Renal pelvis (tissue), 1 donor: ENCODE measurements at regions not wholly inside any gene's neighbourhood (a gene's known extent, or its start where the extent isn't known, plus 50 kb on each side); places are given as distances from the start of the nearest gene placed in this dataset.
"Not testable (repeated sequence)": the region's sequence is repeated elsewhere in the genome, so short reads cannot be mapped to it uniquely, and the experiment has no call there.

Experiments
- DNase-seq: peaks from one replicate; pipeline ENCODE4 v3.0.0-alpha.2; 2013

- DNase-seq: no peak
These were observed 348.4 kb upstream of the MTPN start for GRCh38 chr7:136325578-136325977.

GRCh38 chr7:136325027-136325426 lies 347.9 kb upstream of the MTPN start:
- DNase-seq: no peak

GRCh38 chr7:136324073-136324704 lies 347.0 kb upstream of the MTPN start:
- no peak for DNase-seq

GRCh38 chr7:136312592-136312991 lies 335.4 kb upstream of the MTPN start:
- DNase-seq: no peak

GRCh38 chr7:136309407-136309806 lies 332.2 kb upstream of the MTPN start:
- DNase-seq: no peak

- no peak for DNase-seq
These were observed 331.1 kb upstream of the MTPN start for GRCh38 chr7:136308230-136308629.

- DNase-seq: no peak
These were observed 326.0 kb upstream of the MTPN start for GRCh38 chr7:136303162-136303561.

- no peak for DNase-seq
These were observed 324.9 kb upstream of the MTPN start for GRCh38 chr7:136302049-136302448.

- no peak for DNase-seq
These were observed 317.8 kb upstream of the MTPN start for GRCh38 chr7:136294977-136295376.

GRCh38 chr7:136293841-136294391 lies 316.8 kb upstream of the MTPN start:
- no peak for DNase-seq

- DNase-seq: no peak
These were observed 316.1 kb upstream of the MTPN start for GRCh38 chr7:136293272-136293671.

GRCh38 chr7:136292365-136292764 lies 315.2 kb upstream of the MTPN start:
- no peak for DNase-seq

GRCh38 chr7:136290351-136290750 lies 313.2 kb upstream of the MTPN start:
- DNase-seq: peak; percentile 59

GRCh38 chr7:136278057-136278456 lies 300.9 kb upstream of the MTPN start:
- DNase-seq: no peak

GRCh38 chr7:136275794-136276193 lies 298.6 kb upstream of the MTPN start:
- DNase-seq: no peak

GRCh38 chr7:136274636-136275345 lies 297.6 kb upstream of the MTPN start:
- no peak for DNase-seq

GRCh38 chr7:136272934-136273333 lies 295.8 kb upstream of the MTPN start:
- DNase-seq: no peak

GRCh38 chr7:136267822-136268221 lies 290.7 kb upstream of the MTPN start:
- no peak for DNase-seq

GRCh38 chr7:136266457-136266856 lies 289.3 kb upstream of the MTPN start:
- no peak for DNase-seq

GRCh38 chr7:136264304-136264703 lies 287.1 kb upstream of the MTPN start:
- not testable (repeated sequence) for DNase-seq

GRCh38 chr7:136263112-136263860 lies 286.1 kb upstream of the MTPN start:
- not testable (repeated sequence) for DNase-seq

- not testable (repeated sequence) for DNase-seq
These were observed 283.4 kb upstream of the MTPN start for GRCh38 chr7:136260591-136260990.

GRCh38 chr7:136259074-136259473 lies 281.9 kb upstream of the MTPN start:
- no peak for DNase-seq
